SK-N-SH (cell line): ENCODE measurements at regions not wholly inside any gene's neighbourhood (a gene's known extent, or its start where the extent isn't known, plus 50 kb on each side); places are given as distances from the start of the nearest gene placed in this dataset.
"Not testable (repeated sequence)": the region's sequence is repeated elsewhere in the genome, so short reads cannot be mapped to it uniquely, and the experiment has no call there.

ENCODE experiments used
- CTCF ChIA-PET: fragments of 300-600, 350-600 bp; formaldehyde crosslinking; extraction: SDS; loops from one replicate; lab custom pipeline; 2021; lab: Yijun Ruan, JAX
- POLR2A ChIA-PET: fragments of 350-600 bp; sonication (Branson Sonifier 250); formaldehyde crosslinking; extraction: SDS; loops from one replicate; lab custom pipeline; 2020; ENCODE audit warnings: antibody characterized with exemption, inconsistent platforms; lab: Yijun Ruan, JAX
- DNase-seq: peaks from one replicate; pipeline ENCODE4 v3.0.0; 2012
- H2AFZ ChIP-seq: fragments of 200-600 bp; sonication (generic); 2 replicates; pipeline ENCODE4 v1.8.1; 2016; ENCODE audit warnings: antibody characterized with exemption, mild to moderate bottlenecking, low read depth
- H3F3A ChIP-seq: fragments of 200-600 bp; sonication (generic); replicated peaks from 2 replicates; pipeline ENCODE3; 2016; ENCODE audit warnings: antibody characterized with exemption, mild to moderate bottlenecking; ENCODE audit not compliant: insufficient read depth
- H3K27ac ChIP-seq, 2 experiments: fragments of 200-500 bp in 1 of 2; fragments of 200-600 bp in 1 of 2; sonication (Bioruptor generic) in 1 of 2; sonication (generic), shearing (Covaris generic) in 1 of 2; 2 replicates each; pipeline versions ENCODE4 v1.5.1 to v1.6.1; 2014 to 2016; ENCODE audit warnings: low read depth in 2 of 2, inconsistent platforms in 1 of 2, low read length in 1 of 2, mild to moderate bottlenecking in 1 of 2, mixed read lengths in 1 of 2
- H3K27me3 ChIP-seq: fragments of 200-600 bp; sonication (generic), shearing (Covaris generic); 2 replicates; pipeline ENCODE4 v1.6.1; 2016; ENCODE audit warnings: mixed run types; ENCODE audit not compliant: insufficient read depth
- H3K36me3 ChIP-seq, 2 experiments: fragments of 200-500 bp in 1 of 2; fragments of 200-600 bp in 1 of 2; sonication (Bioruptor generic) in 1 of 2; sonication (generic) in 1 of 2; replicated peaks in 1 of 2; 2 replicates each; pipeline versions ENCODE3 to v1.5.1; 2014 to 2016; ENCODE audit warnings: low read length in 1 of 2, mild to moderate bottlenecking in 1 of 2; ENCODE audit not compliant: insufficient read depth in 2 of 2, control insufficient read depth in 1 of 2
- H3K4me1 ChIP-seq, 2 experiments: fragments of 200-500 bp in 1 of 2; fragments of 200-600 bp in 1 of 2; sonication (Bioruptor generic) in 1 of 2; sonication (generic), shearing (Covaris generic) in 1 of 2; 2 replicates each; pipeline versions ENCODE4 v1.5.1 to v1.6.1; 2014 to 2016; ENCODE audit warnings: low read depth in 1 of 2, low read length in 1 of 2, mixed run types in 1 of 2; ENCODE audit not compliant: insufficient read depth in 2 of 2, control insufficient read depth in 1 of 2
- H3K4me2 ChIP-seq: fragments of 200-600 bp; sonication (generic), shearing (Covaris generic); 2 replicates; pipeline ENCODE4 v1.6.1; 2017; ENCODE audit warnings: mixed run types
- H3K4me3 ChIP-seq, 2 experiments: fragments of 200-500 bp in 1 of 2; fragments of 200-600 bp in 1 of 2; sonication (Bioruptor generic) in 1 of 2; sonication (generic), shearing (Covaris generic) in 1 of 2; 2 replicates each; pipeline versions ENCODE4 v1.5.1 to v1.8.1; 2014 to 2016; ENCODE audit warnings: low read depth in 2 of 2, inconsistent platforms in 1 of 2, low read length in 1 of 2, mild to moderate bottlenecking in 1 of 2, mixed read lengths in 1 of 2, moderate library complexity in 1 of 2
- H3K79me2 ChIP-seq: fragments of 200-600 bp; sonication (generic); 2 replicates; pipeline ENCODE4 v1.8.1; 2017; ENCODE audit warnings: mild to moderate bottlenecking; ENCODE audit not compliant: insufficient read depth
- H3K9ac ChIP-seq: fragments of 200-600 bp; sonication (generic); 2 replicates; pipeline ENCODE4 v1.6.1; 2017; ENCODE audit warnings: mixed run types
- H3K9me2 ChIP-seq: fragments of 200-600 bp; sonication (generic); 2 replicates; pipeline ENCODE4 v1.6.1; 2017; ENCODE audit warnings: mixed run types
- H3K9me3 ChIP-seq: fragments of 200-600 bp; sonication (generic); 2 replicates; pipeline ENCODE4 v1.6.1; 2017; ENCODE audit warnings: mixed run types, mild to moderate bottlenecking, moderate library complexity
- H4K20me1 ChIP-seq: fragments of 200-600 bp; sonication (generic); 2 replicates; pipeline ENCODE4 v1.6.1; 2017; ENCODE audit warnings: mild to moderate bottlenecking, mixed run types; ENCODE audit not compliant: insufficient read depth
- ELF1 ChIP-seq: IDR thresholded peaks from 2 replicates; pipeline ENCODE4 v1.4.0; 2012
- EP300 ChIP-seq, 2 experiments: IDR thresholded peaks; 2 replicates each; pipeline versions ENCODE4 v1.4.0 to v1.6.1; 2012; ENCODE audit warnings: borderline replicate concordance in 1 of 2, low read depth in 1 of 2, low read length in 1 of 2
- JUND ChIP-seq: IDR thresholded peaks from 2 replicates; pipeline ENCODE4 v1.4.0; 2012
- MEF2A ChIP-seq: IDR thresholded peaks from 2 replicates; pipeline ENCODE4 v1.4.0; 2012; ENCODE audit warnings: low read depth, borderline replicate concordance
- POLR2AphosphoS5 ChIP-seq: IDR thresholded peaks from 2 replicates; pipeline ENCODE4 v1.6.1; 2012; ENCODE audit warnings: low read depth, low read length
- RAD21 ChIP-seq: IDR thresholded peaks from 2 replicates; pipeline ENCODE4 v1.6.1; 2012; ENCODE audit warnings: mild to moderate bottlenecking, low read length
- RFX5 ChIP-seq: IDR thresholded peaks from 2 replicates; pipeline ENCODE4 v1.6.1; 2012; ENCODE audit warnings: mild to moderate bottlenecking, improper control_type of control experiment, low read length
- TAF1 ChIP-seq: IDR thresholded peaks from 2 replicates; pipeline ENCODE4 v1.6.1; 2012; ENCODE audit warnings: low read depth, mild to moderate bottlenecking, low read length, moderate library complexity, borderline replicate concordance
- TCF12 ChIP-seq: IDR thresholded peaks from 2 replicates; pipeline ENCODE4 v1.4.0; 2012
- WGBS: methylation state at CpG from one replicate; pipeline ENCODE4 v1.1.6; 2017; ENCODE audit warnings: low lambda C conversion rate; 5-methylcytosine and 5-hydroxymethylcytosine counted together
- TF ChIP-seq, protein P1 (sequence below): fragments of 150-350 bp; IDR thresholded peaks from 2 replicates; pipeline ENCODE4 v1.6.1; 2017; ENCODE audit warnings: antibody characterized with exemption, low read length, low read depth, borderline replicate concordance
- TF ChIP-seq, protein P2 (sequence below): IDR thresholded peaks from 2 replicates; pipeline ENCODE4 v1.4.0; 2012; ENCODE audit warnings: low read depth, borderline replicate concordance

DNA sequence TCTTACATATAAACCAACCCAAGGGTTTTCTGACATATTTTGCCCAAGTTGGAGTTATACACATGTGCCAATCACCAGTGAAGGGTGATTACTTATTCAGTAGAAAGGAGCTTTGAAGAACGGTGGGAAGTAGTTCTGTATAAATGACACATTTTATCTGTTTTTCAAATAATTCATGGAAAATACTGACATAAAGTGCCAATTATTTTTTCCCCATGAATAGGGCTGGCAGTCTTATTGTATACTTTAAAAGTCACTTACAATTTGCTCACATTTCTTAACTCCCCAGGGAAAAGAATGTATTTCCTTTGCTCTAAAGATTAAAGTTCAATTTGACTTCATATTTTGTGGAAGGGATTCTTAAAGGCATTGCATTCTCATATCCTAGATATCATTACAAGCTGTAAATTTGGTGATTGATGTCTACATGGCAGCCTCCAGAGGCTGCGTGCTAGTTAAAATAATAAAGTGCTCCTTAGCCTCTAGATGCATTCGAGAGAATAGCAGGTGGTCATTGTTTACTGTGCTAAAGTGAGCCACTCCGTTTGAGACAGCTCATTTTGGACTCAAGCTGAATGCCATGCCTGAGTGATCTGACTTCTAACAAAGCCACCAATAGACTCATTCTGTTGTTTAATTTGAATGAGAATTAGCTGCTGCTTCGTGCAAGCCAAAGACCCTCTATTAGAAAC, 148.8 kb upstream of the NRP1 start:
- Histone ChIP-seq H2AFZ (no peak overlapping the region), H3K9me2 (no peaks in the 10 kb centered on the region), H4K20me1 (no peaks in the 10 kb centered on the region), H3K27ac (no peak overlapping the region), H3K4me2 (no peak overlapping the region), H3K36me3 (no peaks in the 10 kb centered on the region), H3K9ac (no peak overlapping the region), H3K9me3 (no peaks in the 10 kb centered on the region), H3F3A (no peaks in the 10 kb centered on the region), H3K79me2 (no peaks in the 10 kb centered on the region), H3K4me1 (no peaks in the 10 kb centered on the region; a peak in 1 of 4 replicates), H3K4me3 (no peak overlapping the region), H3K27me3 (no peaks in the 10 kb centered on the region)
- POLR2A ChIA-PET: no interaction called here
- CTCF ChIA-PET: no interaction called here
- TF ChIP-seq TCF12: no peak
- TF ChIP-seq RFX5: no peak
- TF ChIP-seq JUND: no peak
- no peak for DNase-seq
- WGBS: 85% methylated on average over 5 of the region's 5 CpGs

DNA sequence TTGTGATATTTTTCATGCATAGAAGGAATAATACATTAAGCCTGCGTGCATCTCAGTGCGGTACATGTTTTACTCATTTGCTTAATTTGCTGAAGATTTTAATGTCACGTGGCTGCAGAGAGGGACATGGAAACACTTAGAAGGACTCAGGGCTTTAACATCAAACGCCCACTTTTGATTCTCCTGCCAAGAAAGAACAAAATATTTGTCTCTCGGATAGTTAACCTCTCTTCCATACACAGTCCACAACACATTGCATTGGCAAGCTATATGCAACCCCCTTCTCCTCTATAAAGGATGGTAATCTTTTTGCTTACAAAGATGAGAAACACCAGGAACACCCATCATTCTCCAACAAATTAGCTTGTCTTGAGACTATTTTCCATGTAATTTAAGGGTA, 148.0 kb upstream of the NRP1 start:
- CTCF ChIA-PET: no interaction called here
- WGBS: 87% methylated on average over 5 of the region's 5 CpGs
- POLR2A ChIA-PET: no interaction called here

DNA sequence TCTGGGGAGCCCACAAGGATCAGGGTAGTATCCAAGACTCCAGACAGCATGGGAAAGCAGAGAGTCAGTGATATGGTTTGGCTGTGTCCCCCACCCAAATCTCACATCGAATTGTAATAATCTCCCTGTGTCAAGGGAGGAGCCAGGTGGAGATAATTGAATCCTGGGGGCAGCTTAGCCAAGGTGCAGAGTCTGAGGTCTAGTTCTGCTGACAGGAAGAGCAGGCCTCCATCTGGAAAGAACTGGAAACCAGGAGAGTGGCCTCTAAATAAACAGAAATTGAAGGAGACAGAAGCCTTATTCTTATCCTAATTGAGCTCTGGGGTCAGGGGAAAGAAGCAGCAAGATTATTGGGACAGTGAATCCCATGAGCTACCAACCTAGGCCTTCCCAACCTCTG, 146.7 kb upstream of the NRP1 start:
- Histone ChIP-seq H3K9ac (no peak overlapping the region), H3K9me3 (no peaks in the 10 kb centered on the region), H3K79me2 (no peaks in the 10 kb centered on the region)
- 57% methylated on average over 1 of the region's 1 CpG for WGBS
- TF ChIP-seq, protein P1, sequence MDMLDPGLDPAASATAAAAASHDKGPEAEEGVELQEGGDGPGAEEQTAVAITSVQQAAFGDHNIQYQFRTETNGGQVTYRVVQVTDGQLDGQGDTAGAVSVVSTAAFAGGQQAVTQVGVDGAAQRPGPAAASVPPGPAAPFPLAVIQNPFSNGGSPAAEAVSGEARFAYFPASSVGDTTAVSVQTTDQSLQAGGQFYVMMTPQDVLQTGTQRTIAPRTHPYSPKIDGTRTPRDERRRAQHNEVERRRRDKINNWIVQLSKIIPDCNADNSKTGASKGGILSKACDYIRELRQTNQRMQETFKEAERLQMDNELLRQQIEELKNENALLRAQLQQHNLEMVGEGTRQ: no peak
- TF ChIP-seq EP300 (IDR thresholded peaks at IDR 0.05; ENCODE audit: borderline replicate concordance in 1 of 2, low read depth in 1 of 2, low read length in 1 of 2) (no peak), RAD21 (no peak), TAF1 (no peak), MEF2A (no peak)
- TF ChIP-seq, protein P2, sequence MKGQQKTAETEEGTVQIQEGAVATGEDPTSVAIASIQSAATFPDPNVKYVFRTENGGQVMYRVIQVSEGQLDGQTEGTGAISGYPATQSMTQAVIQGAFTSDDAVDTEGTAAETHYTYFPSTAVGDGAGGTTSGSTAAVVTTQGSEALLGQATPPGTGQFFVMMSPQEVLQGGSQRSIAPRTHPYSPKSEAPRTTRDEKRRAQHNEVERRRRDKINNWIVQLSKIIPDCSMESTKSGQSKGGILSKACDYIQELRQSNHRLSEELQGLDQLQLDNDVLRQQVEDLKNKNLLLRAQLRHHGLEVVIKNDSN: no peak
- TF ChIP-seq, all 33 proteins: peak for 0
- Histone ChIP-seq H4K20me1 (no peaks in the 10 kb centered on the region), H3K27ac (no peak overlapping the region), H3F3A (no peaks in the 10 kb centered on the region), H3K4me2 (no peak overlapping the region), H3K4me3 (no peak overlapping the region), H3K9me2 (no peaks in the 10 kb centered on the region), H3K36me3 (no peaks in the 10 kb centered on the region), H3K27me3 (no peaks in the 10 kb centered on the region), H2AFZ (no peak overlapping the region), H3K4me1 (no peaks in the 10 kb centered on the region; a peak in 1 of 4 replicates)
- ChIA-PET CTCF (no interaction called here), POLR2A (no interaction called here)
- no peak for DNase-seq

More for the DNA sequence above, 148.0 kb upstream of the NRP1 start:
- Histone ChIP-seq H3K4me3 (no peak overlapping the region), H2AFZ (no peak overlapping the region), H3K36me3 (no peaks in the 10 kb centered on the region), H3K4me2 (no peak overlapping the region), H3F3A (no peaks in the 10 kb centered on the region), H3K79me2 (no peaks in the 10 kb centered on the region), H4K20me1 (no peaks in the 10 kb centered on the region), H3K9ac (no peak overlapping the region), H3K27ac (no peak overlapping the region), H3K4me1 (no peaks in the 10 kb centered on the region; a peak in 1 of 4 replicates), H3K9me2 (no peaks in the 10 kb centered on the region), H3K9me3 (no peaks in the 10 kb centered on the region), H3K27me3 (no peaks in the 10 kb centered on the region)
- DNase-seq: no peak
- TF ChIP-seq ELF1: no peak
- TF ChIP-seq POLR2AphosphoS5: no peak
- TF ChIP-seq, protein P1: no peak

DNA sequence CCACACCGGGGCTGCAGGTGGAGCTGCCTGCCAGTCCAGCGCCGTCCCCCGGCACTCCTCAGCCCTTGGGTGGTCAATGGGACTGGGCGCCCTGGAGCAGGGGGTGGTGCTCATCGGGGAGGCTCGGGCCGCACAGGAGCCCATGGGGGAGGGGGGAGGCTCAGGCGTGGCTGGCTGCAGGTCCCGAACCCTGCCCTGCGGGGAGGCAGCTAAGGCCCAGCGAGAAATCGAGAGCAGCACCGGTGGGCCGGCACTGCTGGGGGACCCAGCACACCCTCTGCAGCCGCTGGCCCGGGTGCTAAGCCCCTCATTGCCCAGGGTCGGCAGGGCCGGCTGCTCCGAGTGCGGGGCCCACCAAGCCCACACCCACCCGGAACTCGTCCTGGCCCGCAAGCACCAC, 145.9 kb upstream of the NRP1 start:
- H2AFZ ChIP-seq, H3K27ac ChIP-seq, H3K79me2 ChIP-seq, H3K36me3 ChIP-seq, H3K9me3 ChIP-seq, H4K20me1 ChIP-seq, H3K4me2 ChIP-seq, H3K9ac ChIP-seq, POLR2A ChIA-PET, H3K4me1 ChIP-seq, H3F3A ChIP-seq, H3K4me3 ChIP-seq, H3K9me2 ChIP-seq, CTCF ChIA-PET, H3K27me3 ChIP-seq, DNase-seq: not testable (repeated sequence)
- 96% methylated on average over 15 of the region's 24 CpGs for WGBS
